ENCODE measurements at regions not wholly inside any gene's neighbourhood (a gene's known extent, or its start where the extent isn't known, plus 50 kb on each side); places are given as distances from the start of the nearest gene placed in this dataset.

DNA sequence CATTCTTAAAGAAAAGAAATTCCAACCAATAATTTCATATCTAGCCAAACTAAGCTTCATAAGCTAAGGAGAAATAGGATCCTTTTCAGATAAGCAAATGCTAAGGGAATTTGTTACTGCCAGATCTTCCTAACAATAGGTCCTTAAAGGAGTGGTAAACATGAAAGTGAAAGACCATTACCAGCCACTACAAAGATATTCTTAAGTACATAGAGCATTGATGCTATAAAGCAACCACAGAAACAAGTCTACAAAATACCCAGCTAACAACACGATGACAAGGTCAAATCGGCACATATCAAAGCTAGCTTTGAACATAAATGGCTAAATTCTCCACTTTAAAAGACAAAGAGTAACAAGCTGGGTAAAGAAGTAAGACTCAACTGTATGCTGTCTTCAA lies 188.9 kb upstream of the RPRM start:
- H3K36me3 ChIP-seq: no peaks in the 10 kb centered on the region
- H3K4me1 ChIP-seq: no peaks in the 10 kb centered on the region
- WGBS, 2 donors: 84 to 89% methylated on average over 2 of the region's 2 CpGs
- DNase-seq (no peak), ATAC-seq (no peak)
- no peak overlapping the region for H3K27ac ChIP-seq
- intact Hi-C loops (cut with DNase I): no loop called here
- peaks cover 0 to 38% (median 0%) of the 10 kb centered on the region in 11 donors for H3K9me3 ChIP-seq
- TF ChIP-seq, protein P1, sequence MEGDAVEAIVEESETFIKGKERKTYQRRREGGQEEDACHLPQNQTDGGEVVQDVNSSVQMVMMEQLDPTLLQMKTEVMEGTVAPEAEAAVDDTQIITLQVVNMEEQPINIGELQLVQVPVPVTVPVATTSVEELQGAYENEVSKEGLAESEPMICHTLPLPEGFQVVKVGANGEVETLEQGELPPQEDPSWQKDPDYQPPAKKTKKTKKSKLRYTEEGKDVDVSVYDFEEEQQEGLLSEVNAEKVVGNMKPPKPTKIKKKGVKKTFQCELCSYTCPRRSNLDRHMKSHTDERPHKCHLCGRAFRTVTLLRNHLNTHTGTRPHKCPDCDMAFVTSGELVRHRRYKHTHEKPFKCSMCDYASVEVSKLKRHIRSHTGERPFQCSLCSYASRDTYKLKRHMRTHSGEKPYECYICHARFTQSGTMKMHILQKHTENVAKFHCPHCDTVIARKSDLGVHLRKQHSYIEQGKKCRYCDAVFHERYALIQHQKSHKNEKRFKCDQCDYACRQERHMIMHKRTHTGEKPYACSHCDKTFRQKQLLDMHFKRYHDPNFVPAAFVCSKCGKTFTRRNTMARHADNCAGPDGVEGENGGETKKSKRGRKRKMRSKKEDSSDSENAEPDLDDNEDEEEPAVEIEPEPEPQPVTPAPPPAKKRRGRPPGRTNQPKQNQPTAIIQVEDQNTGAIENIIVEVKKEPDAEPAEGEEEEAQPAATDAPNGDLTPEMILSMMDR (IDR thresholded peaks at IDR 0.05): no peak
- H3K27me3 ChIP-seq: no peaks in the 10 kb centered on the region
- H3K4me3 ChIP-seq: no peak overlapping the region

DNA sequence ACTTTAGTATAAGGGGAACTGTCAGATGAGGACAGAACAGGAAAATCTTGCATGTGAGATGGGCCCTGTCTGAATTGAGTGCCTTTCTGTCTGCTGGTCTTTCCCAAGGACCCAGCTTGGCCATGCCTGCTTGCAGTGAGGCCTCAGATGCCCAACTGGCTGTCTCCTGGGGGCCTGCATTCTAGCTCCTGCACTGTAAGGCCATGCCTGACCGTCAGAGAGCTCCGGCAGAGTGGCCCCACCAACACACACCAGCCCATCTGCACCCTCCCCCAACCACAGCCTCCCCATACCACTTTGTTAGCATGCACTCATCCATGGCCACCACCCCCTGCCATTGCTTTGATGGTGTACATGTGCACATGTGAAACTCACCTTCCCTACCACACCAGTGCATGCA lies 190.4 kb upstream of the RPRM start:
- Histone ChIP-seq H3K4me3 (no peak overlapping the region), H3K36me3 (no peaks in the 10 kb centered on the region), H3K27ac (no peak overlapping the region), H3K4me1 (no peaks in the 10 kb centered on the region), H3K9me3 (peaks cover 0 to 42% (median under 1%) of the 10 kb centered on the region in 11 donors), H3K27me3 (no peaks in the 10 kb centered on the region)
- ATAC-seq (no peak), DNase-seq (no peak)
- 56 to 65% methylated on average over 2 of the region's 2 CpGs for WGBS, 2 donors
- intact Hi-C loops (cut with DNase I): no loop called here
- TF ChIP-seq, protein P1 (IDR thresholded peaks at IDR 0.05): no peak

DNA sequence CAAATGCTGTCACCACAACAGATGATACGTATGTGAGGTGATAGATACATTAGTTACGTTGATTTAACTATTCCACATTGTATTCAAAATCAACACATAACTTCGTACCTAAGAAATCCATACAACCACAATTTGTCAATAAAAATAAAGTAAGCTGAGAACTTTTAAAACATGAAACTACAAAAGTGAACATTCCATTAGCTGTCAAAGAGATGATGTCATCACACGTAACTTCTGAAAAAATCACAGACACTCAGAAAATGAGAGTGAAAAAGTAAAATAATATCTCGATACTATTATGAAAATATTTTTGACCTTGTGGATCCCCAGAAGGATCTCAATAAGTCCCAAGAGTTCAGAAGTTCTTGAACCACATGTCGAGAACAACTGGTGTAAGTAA lies 161.6 kb upstream of the GALNT13 start:
- Histone ChIP-seq H3K27me3 (no peaks in the 10 kb centered on the region), H3K4me3 (no peak overlapping the region), H3K36me3 (no peaks in the 10 kb centered on the region), H3K9me3 (peaks cover 0 to 11% (median 0%) of the 10 kb centered on the region in 11 donors), H3K27ac (no peak overlapping the region), H3K4me1 (no peaks in the 10 kb centered on the region)
- ATAC-seq: no peak
- WGBS, 2 donors: 80 to 83% methylated on average over 6 of the region's 6 CpGs
- TF ChIP-seq, protein P1 (IDR thresholded peaks at IDR 0.05): no peak
- intact Hi-C loops (cut with DNase I): no loop called here
- no peak for DNase-seq

DNA sequence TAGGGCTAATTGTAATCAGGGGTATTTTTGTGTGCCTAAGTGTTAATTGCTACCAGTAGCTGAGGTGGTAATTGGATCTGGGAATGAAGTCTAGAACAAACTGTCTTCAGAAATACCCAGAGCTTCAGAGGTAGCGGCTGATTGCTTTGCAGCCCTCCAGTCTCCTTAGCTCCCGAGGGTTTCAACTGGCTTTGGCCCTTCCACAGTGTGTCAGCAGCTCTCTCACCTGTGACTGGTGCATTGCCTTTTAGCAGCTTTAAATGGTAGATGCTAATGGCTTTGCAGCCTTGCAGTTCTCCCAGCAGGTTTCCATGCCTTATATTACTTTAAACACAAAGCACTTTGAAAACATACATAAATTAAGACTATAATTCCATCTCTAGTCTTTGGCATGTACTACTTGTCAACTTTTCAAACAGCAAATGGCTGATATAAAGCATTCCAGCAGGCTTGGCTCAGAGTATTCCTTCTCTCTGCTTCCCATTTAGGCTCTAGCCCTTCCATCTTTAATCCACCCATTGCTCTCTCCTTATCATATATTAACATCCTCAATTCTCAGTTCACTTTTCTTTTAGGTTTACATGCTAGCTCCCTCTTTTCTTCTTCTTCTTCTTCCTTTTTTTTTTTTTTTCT lies 156.4 kb upstream of the GALNT13 start:
- WGBS, 2 donors: 51 to 62% methylated on average over 2 of the region's 2 CpGs
- Histone ChIP-seq H3K4me1 (no peaks in the 10 kb centered on the region), H3K27me3 (no peaks in the 10 kb centered on the region), H3K4me3 (no peak overlapping the region), H3K36me3 (no peaks in the 10 kb centered on the region), H3K27ac (no peak overlapping the region), H3K9me3 (peaks cover 0 to 15% (median 0%) of the 10 kb centered on the region in 11 donors)
- ATAC-seq (no peak), DNase-seq (no peak)
- intact Hi-C loops (cut with DNase I): no loop called here
- TF ChIP-seq, protein P1 (IDR thresholded peaks at IDR 0.05): no peak

Measured in heart right ventricle (tissue), 16 donors.